Common myeloid progenitor, CD34-positive (primary cell): ENCODE measurements at regions not wholly inside any gene's neighbourhood (a gene's known extent, or its start where the extent isn't known, plus 50 kb on each side); places are given as distances from the start of the nearest gene placed in this dataset.
A peak's percentile ranks its signal among the peaks of the same experiment; 100 is the strongest.

Experiments used
- CTCF ChIA-PET: fragments of 350-600 bp; sonication (Branson Sonifier 250); formaldehyde crosslinking; loops from one replicate; lab custom pipeline; 2021; ENCODE audit warnings: antibody characterized with exemption; lab: Charles Lee
- POLR2A ChIA-PET: fragments of 350-600 bp; sonication (Branson Sonifier 250); formaldehyde crosslinking; loops from one replicate; lab custom pipeline; 2021; ENCODE audit warnings: antibody characterized with exemption; lab: Charles Lee
- DNase-seq, 3 donors: peaks; one replicate each; pipeline versions ENCODE4 v3.0.0 to v3.0.0-alpha.2; 2013
- H3K27ac ChIP-seq, 2 experiments: 1 replicate in 1 of 2; 2 replicates in 1 of 2; pipeline ENCODE4 v1.7.0; 2013; ENCODE audit warnings: inconsistent platforms in 2 of 2, low read length in 2 of 2, mild to moderate bottlenecking in 2 of 2, low read depth in 1 of 2, moderate library complexity in 1 of 2; ENCODE audit not compliant: severe bottlenecking in 2 of 2, insufficient read depth in 1 of 2, poor library complexity in 1 of 2
- H3K27me3 ChIP-seq, 5 experiments: replicated peaks in 2 of 5; 1 replicate in 3 of 5; 2 replicates in 2 of 5; pipeline versions ENCODE4 v1.6.1 to v1.7.0; 2013; ENCODE audit warnings: low read length in 4 of 5, mild to moderate bottlenecking in 2 of 5, moderate library complexity in 2 of 5, inconsistent platforms in 1 of 5; ENCODE audit not compliant: insufficient read depth in 5 of 5, control insufficient read depth in 4 of 5
- H3K36me3 ChIP-seq, 4 experiments: 1 replicate in 2 of 4; 2 replicates in 2 of 4; pipeline versions ENCODE4 v1.6.1 to v1.7.0; 2013; ENCODE audit warnings: low read length in 3 of 4, control low read depth in 1 of 4, mild to moderate bottlenecking in 1 of 4; ENCODE audit not compliant: control insufficient read depth in 4 of 4, insufficient read depth in 4 of 4
- H3K4me1 ChIP-seq, 4 experiments: 1 replicate in 3 of 4; 2 replicates in 1 of 4; pipeline versions ENCODE4 v1.6.1 to v1.7.1; 2013; ENCODE audit warnings: low read length in 3 of 4, mild to moderate bottlenecking in 3 of 4, control low read depth in 1 of 4, inconsistent platforms in 1 of 4, moderate library complexity in 1 of 4; ENCODE audit not compliant: control insufficient read depth in 4 of 4, insufficient read depth in 4 of 4; ENCODE audit errors: control extremely low read depth in 1 of 4
- H3K4me3 ChIP-seq, 7 experiments: 1 replicate in 4 of 7; 2 replicates in 3 of 7; pipeline versions ENCODE4 v1.5.1 to v1.7.0; 2013; ENCODE audit warnings: mild to moderate bottlenecking in 7 of 7, low read length in 6 of 7, moderate library complexity in 6 of 7, inconsistent platforms in 2 of 7, low read depth in 2 of 7, control low read depth in 1 of 7; ENCODE audit not compliant: insufficient read depth in 4 of 7, control insufficient read depth in 1 of 7; ENCODE audit errors: extremely low read depth in 1 of 7
- H3K9me3 ChIP-seq, 5 experiments: 1 replicate in 4 of 5; 2 replicates in 1 of 5; pipeline versions ENCODE4 v1.6.1 to v1.7.1; 2013; ENCODE audit warnings: low read length in 4 of 5, mild to moderate bottlenecking in 2 of 5, inconsistent platforms in 1 of 5, low read depth in 1 of 5, moderate library complexity in 1 of 5; ENCODE audit not compliant: control insufficient read depth in 4 of 5, insufficient read depth in 2 of 5; ENCODE audit errors: control extremely low read depth in 1 of 5
- WGBS: methylation state at CpG from one replicate; pipeline ENCODE4 v1.1.5; 2013; ENCODE audit not compliant: insufficient coverage; 5-methylcytosine and 5-hydroxymethylcytosine counted together

GRCh38 chr1:18035145-18035544 lies 72.5 kb upstream of the IGSF21 start:
- Histone ChIP-seq H3K4me1 (peaks cover 0 to 2% (median 0%) of the 10 kb centered on the region in 4 experiments), H3K27me3 (peaks cover 0 to 31% (median 5%) of the 10 kb centered on the region in 5 experiments), H3K9me3 (no peaks in the 10 kb centered on the region), H3K36me3 (no peaks in the 10 kb centered on the region), H3K4me3 (no peak overlapping the region), H3K27ac (no peak overlapping the region)
- CTCF ChIA-PET, result no interaction called here
- DNase-seq, result no peak
- POLR2A ChIA-PET, result no interaction called here
- WGBS, result 80% methylated on average over 2 of the region's 3 CpGs

GRCh38 chr1:18037651-18038050 lies 69.9 kb upstream of the IGSF21 start:
- Histone ChIP-seq H3K27ac (no peak overlapping the region), H3K4me3 (no peak overlapping the region), H3K4me1 (no peaks in the 10 kb centered on the region), H3K36me3 (no peaks in the 10 kb centered on the region), H3K27me3 (peaks cover 0 to 19% (median 2%) of the 10 kb centered on the region in 5 experiments), H3K9me3 (no peaks in the 10 kb centered on the region)
- WGBS, result 100% methylated on average over 1 of the region's 1 CpG
- CTCF ChIA-PET, result no interaction called here
- POLR2A ChIA-PET, result no interaction called here
- no peak for DNase-seq

- Histone ChIP-seq H3K27ac (no peak overlapping the region), H3K4me3 (no peak overlapping the region), H3K9me3 (no peaks in the 10 kb centered on the region), H3K27me3 (peaks cover 0 to 19% (median 2%) of the 10 kb centered on the region in 5 experiments), H3K36me3 (no peaks in the 10 kb centered on the region), H3K4me1 (no peaks in the 10 kb centered on the region)
- no peak for DNase-seq
- POLR2A ChIA-PET, result no interaction called here
- CTCF ChIA-PET, result no interaction called here
- 94% methylated on average over 4 of the region's 4 CpGs for WGBS
Observed at GRCh38 chr1:18038051-18038450, 69.5 kb upstream of the IGSF21 start.

- no CpG with 5 or more reads among the region's 1 CpG for whole genome bisulfite sequencing
- POLR2A ChIA-PET, result no interaction called here
Observed at GRCh38 chr1:18039102-18039501, 68.5 kb upstream of the IGSF21 start.

GRCh38 chr1:18041102-18041501 lies 66.5 kb upstream of the IGSF21 start:
- Histone ChIP-seq H3K9me3 (no peaks in the 10 kb centered on the region), H3K27me3 (peaks cover 0 to 20% (median 3%) of the 10 kb centered on the region in 5 experiments), H3K36me3 (no peaks in the 10 kb centered on the region), H3K4me1 (no peaks in the 10 kb centered on the region), H3K4me3 (no peak overlapping the region), H3K27ac (no peak overlapping the region)
- ChIA-PET CTCF (no interaction called here), POLR2A (no interaction called here)
- DNase-seq, result peak in 1 of 3 donors; percentile 2
- WGBS, result 17% methylated on average over 6 of the region's 6 CpGs

More at GRCh38 chr1:18039102-18039501, 68.5 kb upstream of the IGSF21 start:
- Histone ChIP-seq H3K4me1 (no peaks in the 10 kb centered on the region), H3K4me3 (no peak overlapping the region), H3K27me3 (peaks cover 0 to 17% (median 5%) of the 10 kb centered on the region in 5 experiments), H3K9me3 (no peaks in the 10 kb centered on the region), H3K27ac (no peak overlapping the region), H3K36me3 (no peaks in the 10 kb centered on the region)
- CTCF ChIA-PET, result no interaction called here
- no peak for DNase-seq

GRCh38 chr1:18041685-18042355 lies 65.8 kb upstream of the IGSF21 start:
- WGBS, result 79% methylated on average over 9 of the region's 11 CpGs
- ChIA-PET CTCF (no interaction called here), POLR2A (no interaction called here)
- no peak overlapping the region for H3K4me3 ChIP-seq
- H3K36me3 ChIP-seq, result no peaks in the 10 kb centered on the region
- no peak for DNase-seq
- no peak overlapping the region for H3K27ac ChIP-seq
- peaks cover 0 to 16% (median 3%) of the 10 kb centered on the region in 5 experiments for H3K27me3 ChIP-seq
- no peaks in the 10 kb centered on the region for H3K4me1 ChIP-seq
- no peaks in the 10 kb centered on the region for H3K9me3 ChIP-seq

- no peak overlapping the region for H3K27ac ChIP-seq
- H3K27me3 ChIP-seq, result peaks cover 0 to 11% (median 4%) of the 10 kb centered on the region in 5 experiments
- H3K9me3 ChIP-seq, result no peaks in the 10 kb centered on the region
- ChIA-PET CTCF (no interaction called here), POLR2A (no interaction called here)
- H3K4me1 ChIP-seq, result no peaks in the 10 kb centered on the region
- DNase-seq, result no peak
- WGBS, result 100% methylated on average over 1 of the region's 2 CpGs
- no peak overlapping the region for H3K4me3 ChIP-seq
- no peaks in the 10 kb centered on the region for H3K36me3 ChIP-seq
Observed at GRCh38 chr1:18043871-18044270, 63.7 kb upstream of the IGSF21 start.
